SK-N-MC (cell line): ENCODE measurements at regions not wholly inside any gene's neighbourhood (a gene's known extent, or its start where the extent isn't known, plus 50 kb on each side); places are given as distances from the start of the nearest gene placed in this dataset.

Experiments used
- EZH2 ChIP-seq: fragments of 200-600 bp; sonication (generic); IDR thresholded peaks from one replicate; pipeline ENCODE4 v1.6.1; 2017; ENCODE audit warnings: antibody characterized with exemption
- FOXP2 ChIP-seq: optimal IDR thresholded peaks from 2 replicates; pipeline ENCODE3; 2011; ENCODE audit warnings: mild to moderate bottlenecking, moderate library complexity; ENCODE audit not compliant: insufficient read depth; ENCODE audit errors: extremely low read length, control extremely low read depth
- POLR2AphosphoS5 ChIP-seq: IDR thresholded peaks from 2 replicates; pipeline ENCODE4 v1.6.1; 2012; ENCODE audit warnings: mild to moderate bottlenecking, low read depth, low read length, borderline replicate concordance

GRCh38 chr1:168407832-168408538 lies 127.3 kb downstream of the TBX19 start:
- TF ChIP-seq POLR2AphosphoS5: no peak
- no peak for TF ChIP-seq EZH2
- no peak for TF ChIP-seq FOXP2
